ENCODE measurements at regions not wholly inside any gene's neighbourhood (a gene's known extent, or its start where the extent isn't known, plus 50 kb on each side); places are given as distances from the start of the nearest gene placed in this dataset.

DNA sequence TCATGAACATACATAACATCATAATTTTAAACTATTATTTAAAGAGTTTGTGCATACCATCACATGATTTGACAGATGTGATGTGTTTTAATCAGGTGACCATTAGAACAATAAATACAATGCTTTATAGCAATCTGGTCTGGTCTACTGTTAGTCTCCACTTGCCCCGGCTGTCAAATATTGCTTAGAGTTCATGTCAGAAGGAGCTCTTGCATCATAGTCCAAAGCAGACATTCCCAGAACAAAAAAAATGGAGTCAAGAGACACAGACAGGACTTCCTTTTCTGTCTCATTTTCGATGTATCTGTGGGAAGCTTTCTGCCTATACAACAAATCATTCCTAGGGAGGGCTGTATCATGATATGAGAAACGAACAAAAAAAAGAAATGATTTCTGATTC is 979.2 kb upstream of the WWC1 start:
- Histone ChIP-seq H3K36me3 (ENCODE audit: control insufficient read depth, insufficient read depth, low read length) (no peaks in the 10 kb centered on the region), H3K4me3 (replicated peaks; ENCODE audit: low read depth, low read length) (no peak overlapping the region), H3K27me3 (replicated peaks; ENCODE audit: control insufficient read depth, insufficient read depth, low read length) (no peaks in the 10 kb centered on the region)
- TF ChIP-seq, protein P1, sequence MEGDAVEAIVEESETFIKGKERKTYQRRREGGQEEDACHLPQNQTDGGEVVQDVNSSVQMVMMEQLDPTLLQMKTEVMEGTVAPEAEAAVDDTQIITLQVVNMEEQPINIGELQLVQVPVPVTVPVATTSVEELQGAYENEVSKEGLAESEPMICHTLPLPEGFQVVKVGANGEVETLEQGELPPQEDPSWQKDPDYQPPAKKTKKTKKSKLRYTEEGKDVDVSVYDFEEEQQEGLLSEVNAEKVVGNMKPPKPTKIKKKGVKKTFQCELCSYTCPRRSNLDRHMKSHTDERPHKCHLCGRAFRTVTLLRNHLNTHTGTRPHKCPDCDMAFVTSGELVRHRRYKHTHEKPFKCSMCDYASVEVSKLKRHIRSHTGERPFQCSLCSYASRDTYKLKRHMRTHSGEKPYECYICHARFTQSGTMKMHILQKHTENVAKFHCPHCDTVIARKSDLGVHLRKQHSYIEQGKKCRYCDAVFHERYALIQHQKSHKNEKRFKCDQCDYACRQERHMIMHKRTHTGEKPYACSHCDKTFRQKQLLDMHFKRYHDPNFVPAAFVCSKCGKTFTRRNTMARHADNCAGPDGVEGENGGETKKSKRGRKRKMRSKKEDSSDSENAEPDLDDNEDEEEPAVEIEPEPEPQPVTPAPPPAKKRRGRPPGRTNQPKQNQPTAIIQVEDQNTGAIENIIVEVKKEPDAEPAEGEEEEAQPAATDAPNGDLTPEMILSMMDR (IDR thresholded peaks at IDR 0.05; ENCODE audit: insufficient read depth, low read length, poor library complexity, severe bottlenecking) = no peak
- DNase-seq (ENCODE audit: extremely low read depth, insufficient read length) = no peak

GRCh38 chr5:167315762-167316161 is 975.7 kb upstream of the WWC1 start:
- Histone ChIP-seq H3K4me3 (replicated peaks; ENCODE audit: low read depth, low read length) (no peak overlapping the region), H3K27me3 (replicated peaks; ENCODE audit: control insufficient read depth, insufficient read depth, low read length) (no peaks in the 10 kb centered on the region), H3K36me3 (ENCODE audit: control insufficient read depth, insufficient read depth, low read length) (no peaks in the 10 kb centered on the region)
- no peak for DNase-seq (ENCODE audit: extremely low read depth, insufficient read length)
- TF ChIP-seq, protein P1 (IDR thresholded peaks at IDR 0.05; ENCODE audit: insufficient read depth, low read length, poor library complexity, severe bottlenecking) = no peak

GRCh38 chr5:167317884-167318283 is 973.6 kb upstream of the WWC1 start:
- no peak for DNase-seq (ENCODE audit: extremely low read depth, insufficient read length)
- no peaks in the 10 kb centered on the region for H3K36me3 ChIP-seq (ENCODE audit: control insufficient read depth, insufficient read depth, low read length)

GRCh38 chr5:167319243-167319642 is 972.2 kb upstream of the WWC1 start:
- H3K4me3 ChIP-seq (replicated peaks; ENCODE audit: low read depth, low read length) = no peak overlapping the region
- H3K27me3 ChIP-seq (replicated peaks; ENCODE audit: control insufficient read depth, insufficient read depth, low read length) = no peaks in the 10 kb centered on the region
- H3K36me3 ChIP-seq (ENCODE audit: control insufficient read depth, insufficient read depth, low read length) = no peaks in the 10 kb centered on the region
- TF ChIP-seq, protein P1 (IDR thresholded peaks at IDR 0.05; ENCODE audit: insufficient read depth, low read length, poor library complexity, severe bottlenecking) = no peak
- DNase-seq (ENCODE audit: extremely low read depth, insufficient read length) = no peak

More at GRCh38 chr5:167317884-167318283, 973.6 kb upstream of the WWC1 start:
- H3K27me3 ChIP-seq (replicated peaks; ENCODE audit: control insufficient read depth, insufficient read depth, low read length) = no peaks in the 10 kb centered on the region
- TF ChIP-seq, protein P1 (IDR thresholded peaks at IDR 0.05; ENCODE audit: insufficient read depth, low read length, poor library complexity, severe bottlenecking) = no peak
- no peak overlapping the region for H3K4me3 ChIP-seq (replicated peaks; ENCODE audit: low read depth, low read length)

DNA sequence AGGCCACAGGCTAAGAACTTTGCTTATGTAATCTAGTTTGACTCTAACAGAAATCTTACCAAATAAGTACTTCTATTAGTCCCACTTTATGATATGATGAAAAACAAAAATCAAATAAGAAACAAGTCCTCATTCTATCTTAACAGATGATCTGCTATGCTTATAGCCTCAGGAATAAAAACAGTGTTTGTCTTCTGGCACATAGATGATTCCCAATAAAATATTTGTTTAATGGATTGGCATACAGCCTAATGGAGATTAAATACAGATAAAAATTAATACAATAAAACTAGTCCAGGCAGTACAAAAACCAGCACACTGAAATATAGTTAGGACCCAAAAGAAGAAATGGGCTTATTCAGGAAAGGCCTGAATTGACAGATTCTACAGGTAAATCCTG is 971.4 kb upstream of the WWC1 start:
- H3K27me3 ChIP-seq (replicated peaks; ENCODE audit: control insufficient read depth, insufficient read depth, low read length) = no peaks in the 10 kb centered on the region
- H3K36me3 ChIP-seq (ENCODE audit: control insufficient read depth, insufficient read depth, low read length) = no peaks in the 10 kb centered on the region
- no peak for DNase-seq (ENCODE audit: extremely low read depth, insufficient read length)
- no peak overlapping the region for H3K4me3 ChIP-seq (replicated peaks; ENCODE audit: low read depth, low read length)
- TF ChIP-seq, protein P1 (IDR thresholded peaks at IDR 0.05; ENCODE audit: insufficient read depth, low read length, poor library complexity, severe bottlenecking) = no peak

DNA sequence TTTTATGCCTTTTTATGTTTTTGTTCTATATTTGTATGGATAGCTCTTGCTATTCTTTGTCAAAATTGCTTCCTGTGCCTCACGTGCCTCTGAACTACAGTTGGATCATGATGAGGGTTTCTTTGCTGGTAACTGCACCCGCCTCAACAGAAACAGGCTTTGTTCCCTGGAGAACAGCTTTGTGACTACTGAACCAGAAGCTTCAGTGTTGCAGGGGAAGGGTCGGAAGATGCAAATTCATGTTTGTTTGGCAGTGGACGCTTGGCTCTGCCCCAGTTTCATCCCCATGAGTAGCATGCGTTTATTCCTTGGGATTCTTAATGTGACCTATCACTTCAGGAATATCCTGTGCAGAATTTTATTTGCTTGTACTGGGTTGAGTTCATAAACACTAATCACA is 959.1 kb upstream of the WWC1 start:
- Histone ChIP-seq H3K27me3 (replicated peaks; ENCODE audit: control insufficient read depth, insufficient read depth, low read length) (no peaks in the 10 kb centered on the region), H3K4me3 (replicated peaks; ENCODE audit: low read depth, low read length) (no peak overlapping the region), H3K36me3 (ENCODE audit: control insufficient read depth, insufficient read depth, low read length) (no peaks in the 10 kb centered on the region)
- DNase-seq (ENCODE audit: extremely low read depth, insufficient read length) = no peak
- TF ChIP-seq, protein P1 (IDR thresholded peaks at IDR 0.05; ENCODE audit: insufficient read depth, low read length, poor library complexity, severe bottlenecking) = no peak
